Osteoblast (primary cell): ENCODE measurements at regions not wholly inside any gene's neighbourhood (a gene's known extent, or its start where the extent isn't known, plus 50 kb on each side); places are given as distances from the start of the nearest gene placed in this dataset.
A peak's percentile ranks its signal among the peaks of the same experiment; 100 is the strongest.

Source experiments
- DNase-seq: peaks from one replicate; pipeline ENCODE4 v3.0.0; 2011; ENCODE audit warnings: low spot score, mixed read lengths; ENCODE audit not compliant: insufficient read length; ENCODE audit errors: missing footprints
- H2AFZ ChIP-seq: 2 replicates; pipeline ENCODE4 v1.6.0; 2011; ENCODE audit warnings: mild to moderate bottlenecking, low read length
- H3K27ac ChIP-seq: 2 replicates; pipeline ENCODE4 v1.5.1; 2011; ENCODE audit warnings: mild to moderate bottlenecking, low read depth, low read length, moderate library complexity
- H3K27me3 ChIP-seq: 2 replicates; pipeline ENCODE4 v1.6.0; 2012; ENCODE audit warnings: mild to moderate bottlenecking, control low read depth, inconsistent platforms, low read length, moderate library complexity; ENCODE audit not compliant: insufficient read depth
- H3K36me3 ChIP-seq: 2 replicates; pipeline ENCODE4 v1.5.1; 2011; ENCODE audit warnings: mild to moderate bottlenecking, low read length, control low read depth, moderate library complexity; ENCODE audit not compliant: insufficient read depth
- H3K4me1 ChIP-seq: 2 replicates; pipeline ENCODE4 v1.5.1; 2011; ENCODE audit warnings: mild to moderate bottlenecking, low read length, control low read depth, moderate library complexity; ENCODE audit not compliant: insufficient read depth
- H3K4me2 ChIP-seq: 2 replicates; pipeline ENCODE4 v1.6.0; 2011; ENCODE audit warnings: mild to moderate bottlenecking, low read length; ENCODE audit not compliant: insufficient read depth
- H3K4me3 ChIP-seq: fragments of 200-600 bp; sonication (generic); 3 replicates; pipeline ENCODE4 v1.5.1; 2012; ENCODE audit warnings: mild to moderate bottlenecking, low read length, inconsistent platforms; ENCODE audit not compliant: insufficient read depth
- H3K79me2 ChIP-seq: 2 replicates; pipeline ENCODE4 v1.6.0; 2012; ENCODE audit warnings: mild to moderate bottlenecking, low read length, control low read depth, inconsistent platforms; ENCODE audit not compliant: insufficient read depth
- H3K9me3 ChIP-seq: 2 replicates; pipeline ENCODE4 v1.5.1; 2011; ENCODE audit warnings: low read depth, low read length, control low read depth
- H4K20me1 ChIP-seq: 2 replicates; pipeline ENCODE4 v1.6.0; 2012; ENCODE audit warnings: mild to moderate bottlenecking, low read length, control low read depth; ENCODE audit not compliant: insufficient read depth
- CTCF ChIP-seq: IDR thresholded peaks from 2 replicates; pipeline ENCODE4 v1.5.1; 2011; ENCODE audit warnings: mild to moderate bottlenecking, low read depth, low read length, moderate library complexity; ENCODE audit errors: extremely low read depth

GRCh38 chr5:136686192-136686872 lies 321.0 kb upstream of the TRPC7 start:
- Histone ChIP-seq H2AFZ (no peak overlapping the region), H3K27ac (no peak overlapping the region), H3K4me3 (no peak overlapping the region), H3K27me3 (no peaks in the 10 kb centered on the region), H3K4me2 (no peak overlapping the region), H3K36me3 (no peaks in the 10 kb centered on the region), H3K4me1 (no peaks in the 10 kb centered on the region), H3K9me3 (no peaks in the 10 kb centered on the region), H4K20me1 (no peaks in the 10 kb centered on the region), H3K79me2 (no peaks in the 10 kb centered on the region)
- no peak for DNase-seq
- peak; percentile 45 for TF ChIP-seq CTCF

GRCh38 chr5:136682986-136683385 lies 317.6 kb upstream of the TRPC7 start:
- TF ChIP-seq CTCF = no peak
- no peaks in the 10 kb centered on the region for H3K9me3 ChIP-seq
- H3K27ac ChIP-seq = no peak overlapping the region
- no peaks in the 10 kb centered on the region for H3K27me3 ChIP-seq
- H3K36me3 ChIP-seq = no peaks in the 10 kb centered on the region
- no peaks in the 10 kb centered on the region for H3K79me2 ChIP-seq
- no peaks in the 10 kb centered on the region for H3K4me1 ChIP-seq
- H4K20me1 ChIP-seq = no peaks in the 10 kb centered on the region
- no peak overlapping the region for H3K4me3 ChIP-seq
- no peak overlapping the region for H2AFZ ChIP-seq
- DNase-seq = no peak
- no peak overlapping the region for H3K4me2 ChIP-seq

GRCh38 chr5:136679233-136679632 lies 313.9 kb upstream of the TRPC7 start:
- Histone ChIP-seq H2AFZ (no peak overlapping the region), H3K27me3 (no peaks in the 10 kb centered on the region), H3K9me3 (no peaks in the 10 kb centered on the region), H3K36me3 (no peaks in the 10 kb centered on the region), H3K4me2 (no peak overlapping the region), H4K20me1 (no peaks in the 10 kb centered on the region), H3K79me2 (no peaks in the 10 kb centered on the region), H3K27ac (no peak overlapping the region), H3K4me3 (no peak overlapping the region), H3K4me1 (no peaks in the 10 kb centered on the region)
- no peak for TF ChIP-seq CTCF
- no peak for DNase-seq

- H2AFZ ChIP-seq = no peak overlapping the region
- DNase-seq = no peak
- no peak for TF ChIP-seq CTCF
- no peaks in the 10 kb centered on the region for H4K20me1 ChIP-seq
- no peaks in the 10 kb centered on the region for H3K27me3 ChIP-seq
- H3K9me3 ChIP-seq = no peaks in the 10 kb centered on the region
- H3K4me1 ChIP-seq = no peaks in the 10 kb centered on the region
- no peak overlapping the region for H3K27ac ChIP-seq
- no peaks in the 10 kb centered on the region for H3K36me3 ChIP-seq
- H3K4me3 ChIP-seq = no peak overlapping the region
- no peak overlapping the region for H3K4me2 ChIP-seq
- H3K79me2 ChIP-seq = no peaks in the 10 kb centered on the region
Measured at GRCh38 chr5:136677217-136677616, 311.9 kb upstream of the TRPC7 start.
